ENCODE measurements at regions not wholly inside any gene's neighbourhood (a gene's known extent, or its start where the extent isn't known, plus 50 kb on each side); places are given as distances from the start of the nearest gene placed in this dataset.

- peak overlapping the region in 1 of 2 donors; percentile 31 for H3K27ac ChIP-seq (ENCODE audit: low read depth in 1 of 2, low read length in 1 of 2)
- no peak for DNase-seq (ENCODE audit: low read depth in 6 of 9, low spot score in 9 of 9)
- H3K27me3 ChIP-seq (ENCODE audit: control insufficient read depth in 2 of 2, insufficient read depth in 1 of 2, low read length in 1 of 2) = no peaks in the 10 kb centered on the region
- no peaks in the 10 kb centered on the region for H3K36me3 ChIP-seq (ENCODE audit: control insufficient read depth in 2 of 2, insufficient read depth in 2 of 2, low read length in 1 of 2)
- H3K4me1 ChIP-seq (ENCODE audit: control insufficient read depth in 2 of 2, insufficient read depth in 2 of 2, low read length in 2 of 2) = peaks cover under 1 to 3% of the 10 kb centered on the region in 2 donors
- peaks cover 0 to 10% of the 10 kb centered on the region in 2 donors for H3K9me3 ChIP-seq (ENCODE audit: control insufficient read depth in 2 of 2, insufficient read depth in 1 of 2, low read length in 1 of 2)
- no peak overlapping the region for H3K4me3 ChIP-seq (ENCODE audit: low read length in 2 of 2)
- WGBS = 69% methylated on average over 1 of the region's 1 CpG
Observed at GRCh38 chr2:42117923-42118753, 51.0 kb upstream of the EML4 start.

DNA sequence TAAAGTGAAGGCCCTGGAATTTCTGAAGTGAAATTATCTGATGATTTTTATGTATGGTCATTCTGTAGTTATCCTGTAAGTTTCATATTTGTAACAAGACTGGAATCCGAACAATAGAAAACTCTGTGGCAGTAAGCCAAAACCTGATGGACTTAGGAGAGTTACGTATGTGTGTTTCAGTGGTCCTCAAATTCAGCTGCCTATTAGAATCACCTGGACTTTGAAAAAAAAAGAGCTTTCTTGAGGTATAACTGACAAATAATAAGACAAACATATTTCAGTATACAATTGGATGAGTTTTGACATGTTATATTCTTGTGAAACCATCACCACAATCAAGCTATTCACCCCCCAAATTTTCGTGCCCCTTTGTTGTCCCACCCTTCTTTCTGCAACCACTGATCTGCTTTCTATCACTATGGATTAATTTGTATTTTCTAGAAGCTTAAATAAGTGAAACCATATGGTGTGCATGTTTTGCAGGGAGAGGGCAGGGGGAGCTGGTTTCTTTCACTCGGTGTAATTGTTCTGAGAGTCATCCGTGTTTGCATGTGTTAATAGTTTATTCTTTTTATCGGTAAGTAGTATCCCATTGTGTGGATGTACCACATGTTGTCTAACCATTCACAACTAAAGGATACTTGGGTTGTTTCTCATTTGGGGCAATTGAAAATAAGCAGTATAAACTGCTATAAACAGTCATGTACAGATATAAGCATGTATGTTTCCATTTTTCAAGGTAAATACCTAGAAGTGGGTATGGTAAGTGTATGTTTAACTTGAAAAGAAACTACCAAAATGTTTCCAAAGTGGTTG, 50.2 kb upstream of the EML4 start:
- 83% methylated on average over 6 of the region's 6 CpGs for WGBS
- no peak for DNase-seq (ENCODE audit: low read depth in 6 of 9, low spot score in 9 of 9)
- Histone ChIP-seq H3K4me1 (ENCODE audit: control insufficient read depth in 2 of 2, insufficient read depth in 2 of 2, low read length in 2 of 2) (peaks cover 8% of the 10 kb centered on the region in 2 donors), H3K27me3 (ENCODE audit: control insufficient read depth in 2 of 2, insufficient read depth in 1 of 2, low read length in 1 of 2) (no peaks in the 10 kb centered on the region), H3K9me3 (ENCODE audit: control insufficient read depth in 2 of 2, insufficient read depth in 1 of 2, low read length in 1 of 2) (peaks cover 0 to 10% of the 10 kb centered on the region in 2 donors), H3K27ac (ENCODE audit: low read depth in 1 of 2, low read length in 1 of 2) (no peak overlapping the region), H3K36me3 (ENCODE audit: control insufficient read depth in 2 of 2, insufficient read depth in 2 of 2, low read length in 1 of 2) (no peaks in the 10 kb centered on the region), H3K4me3 (ENCODE audit: low read length in 2 of 2) (no peak overlapping the region)

All from thymus (tissue), 11 donors.